GM21619 (cell line): ENCODE measurements at regions not wholly inside any gene's neighbourhood (a gene's known extent, or its start where the extent isn't known, plus 50 kb on each side); places are given as distances from the start of the nearest gene placed in this dataset.
"Not testable (repeated sequence)": the region's sequence is repeated elsewhere in the genome, so short reads cannot be mapped to it uniquely, and the experiment has no call there.

ENCODE experiments used
- ATAC-seq: cut with Tn5 transposase; IDR thresholded peaks from one replicate; pipeline ENCODE4 v1.9.1; 2021; ENCODE audit not compliant: unreplicated experiment

GRCh38 chr15:87753539-87753938 is 503.0 kb downstream of the NTRK3 start:
- no peak for ATAC-seq

DNA sequence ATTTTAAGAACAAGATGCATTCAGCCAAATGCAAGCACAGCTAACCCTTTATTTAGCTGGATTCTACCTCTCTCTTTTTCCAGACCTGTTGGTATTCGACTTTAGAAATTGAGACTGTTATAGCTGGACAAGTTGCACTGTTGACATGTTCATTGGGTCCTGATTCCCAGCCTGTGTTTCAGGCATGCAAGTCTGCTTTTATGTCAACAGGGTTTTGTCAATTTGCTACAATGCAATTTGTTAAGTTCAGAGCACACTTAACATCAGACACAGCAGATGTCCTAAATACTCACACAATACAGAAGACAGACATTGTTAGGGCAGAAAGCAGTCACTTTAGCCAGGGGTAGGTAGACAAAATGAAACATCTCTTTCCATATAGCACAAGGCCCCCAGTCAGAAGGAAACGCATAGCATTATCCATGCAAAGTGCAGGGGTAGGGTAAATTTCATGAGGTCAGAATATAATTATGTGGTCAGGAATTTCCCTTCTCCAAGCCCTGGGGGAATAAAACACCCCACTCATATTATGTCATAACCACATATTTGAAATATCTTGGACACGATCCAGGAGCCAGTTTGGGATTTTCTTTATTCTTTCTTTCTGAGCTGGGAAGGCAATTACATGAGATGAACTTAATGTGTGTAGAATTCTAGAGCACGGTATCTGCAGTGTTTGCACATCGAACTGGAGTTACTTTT is 504.1 kb downstream of the NTRK3 start:
- ATAC-seq, result no peak

- ATAC-seq, result no peak
Observed at GRCh38 chr15:87748483-87748882, 508.1 kb downstream of the NTRK3 start.

- no peak for ATAC-seq
Observed at GRCh38 chr15:87747087-87747486, 509.5 kb downstream of the NTRK3 start.

GRCh38 chr15:87746333-87746732 is 510.2 kb downstream of the NTRK3 start:
- no peak for ATAC-seq

DNA sequence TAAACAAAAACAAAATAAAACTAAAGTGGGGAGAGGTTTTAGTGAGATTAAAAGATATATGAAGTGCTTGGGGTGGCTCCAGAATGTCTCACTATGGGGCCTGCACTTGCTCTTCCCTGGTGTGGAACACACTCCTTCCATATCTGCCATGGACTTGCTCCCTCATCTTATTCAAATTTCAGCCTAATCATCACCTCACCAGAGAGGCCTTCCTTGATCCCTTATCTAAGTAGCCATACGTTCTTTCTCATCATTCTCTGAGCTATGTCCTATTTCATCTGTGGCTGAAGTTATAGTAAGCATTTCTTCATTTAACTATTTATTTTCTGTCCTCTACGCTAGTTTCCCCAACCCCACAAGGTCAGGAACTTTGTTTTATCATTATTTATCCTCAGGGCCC is 511.7 kb downstream of the NTRK3 start:
- no peak for ATAC-seq

- no peak for ATAC-seq
Observed at GRCh38 chr15:87743562-87743961, 513.0 kb downstream of the NTRK3 start.

- no peak for ATAC-seq
Observed at GRCh38 chr15:87741350-87741749, 515.2 kb downstream of the NTRK3 start.

- ATAC-seq, result no peak
Observed at GRCh38 chr15:87740655-87741344, 515.7 kb downstream of the NTRK3 start.

- no peak for ATAC-seq
Observed at GRCh38 chr15:87739866-87740265, 516.7 kb downstream of the NTRK3 start.

- no peak for ATAC-seq
Observed at GRCh38 chr15:87739081-87739480, 517.5 kb downstream of the NTRK3 start.

- not testable (repeated sequence) for ATAC-seq
Observed at GRCh38 chr15:87737460-87737859, 519.1 kb downstream of the NTRK3 start.

DNA sequence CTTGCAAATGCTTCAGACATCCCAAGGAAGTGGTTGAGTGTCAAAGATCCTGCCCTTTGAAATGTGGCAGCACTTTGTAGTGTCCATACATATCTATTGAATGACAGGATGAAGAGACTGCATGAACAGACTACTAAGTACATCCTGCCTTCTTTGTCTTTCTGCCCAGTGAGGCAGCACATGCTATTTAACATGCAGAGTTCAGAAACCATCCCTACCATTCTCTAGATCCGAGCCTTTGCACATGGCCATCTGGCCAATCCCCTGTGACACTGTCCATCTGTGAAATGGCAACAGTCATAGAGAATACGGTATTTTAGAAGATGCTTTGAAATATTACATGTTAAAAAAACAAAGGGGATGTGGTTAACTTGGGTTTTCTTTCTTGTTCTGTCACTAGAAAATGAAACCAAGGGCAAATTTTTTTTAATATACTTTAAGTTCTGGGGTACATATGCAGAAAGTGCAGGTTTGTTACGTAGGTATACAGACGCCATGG is 519.6 kb downstream of the NTRK3 start:
- ATAC-seq, result no peak

DNA sequence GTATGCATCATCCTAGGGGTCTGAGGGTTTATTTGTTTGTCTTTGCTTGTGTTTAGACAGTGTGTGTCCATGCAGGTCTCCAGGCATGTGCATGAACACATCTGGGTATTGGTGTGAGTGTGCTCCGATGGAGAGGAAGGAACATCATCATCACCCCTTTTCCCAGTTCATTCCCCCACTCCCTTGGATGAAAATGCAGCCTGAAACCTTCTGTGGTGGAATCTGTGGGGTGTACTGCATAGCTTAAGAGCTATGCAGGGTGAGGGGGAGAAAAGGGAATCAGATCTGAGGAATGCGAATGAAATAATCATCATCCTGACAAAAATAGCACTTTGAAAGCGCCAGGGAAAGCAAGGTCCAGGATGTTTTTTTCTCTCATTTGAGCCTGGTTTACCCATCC is 520.1 kb downstream of the NTRK3 start:
- no peak for ATAC-seq

GRCh38 chr15:87735522-87735921 is 521.0 kb downstream of the NTRK3 start:
- no peak for ATAC-seq

DNA sequence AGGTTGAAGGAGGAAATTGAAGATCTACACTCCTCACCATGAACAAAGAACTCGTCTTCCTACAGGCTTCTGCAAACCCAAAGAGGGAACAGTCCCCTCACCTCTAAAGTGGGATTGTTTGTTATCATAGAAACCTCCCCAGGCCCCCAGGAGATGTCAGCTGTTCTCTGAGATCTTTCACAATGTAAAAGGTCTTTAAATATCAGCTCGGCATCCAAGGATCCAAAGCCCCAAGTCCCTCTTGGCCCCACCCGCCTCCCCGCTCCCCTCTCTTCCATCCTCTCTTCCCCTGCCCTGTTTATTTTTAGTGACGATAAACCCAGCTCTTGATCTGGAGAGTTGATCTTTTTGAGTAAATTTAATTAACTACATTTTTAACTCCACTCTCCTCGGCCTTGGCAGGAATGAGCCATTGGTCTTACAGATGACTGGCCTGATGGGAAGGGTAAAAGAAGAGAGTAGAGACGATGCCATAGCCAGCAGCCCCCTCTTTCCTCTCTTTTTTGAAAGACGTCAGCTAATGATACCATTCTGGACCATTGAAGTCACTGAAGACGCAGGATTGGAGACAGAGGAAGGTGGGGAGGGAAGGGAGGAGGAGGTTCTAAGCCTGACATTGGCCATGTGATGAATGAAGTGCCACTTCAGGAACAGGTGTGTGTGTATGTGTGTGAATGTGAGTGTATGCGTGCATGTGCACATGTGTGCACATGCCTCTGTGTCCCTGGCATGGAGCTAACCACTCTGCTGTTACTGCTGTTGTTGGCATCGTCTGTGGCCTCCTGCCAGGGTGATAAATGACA is 521.8 kb downstream of the NTRK3 start:
- no peak for ATAC-seq

DNA sequence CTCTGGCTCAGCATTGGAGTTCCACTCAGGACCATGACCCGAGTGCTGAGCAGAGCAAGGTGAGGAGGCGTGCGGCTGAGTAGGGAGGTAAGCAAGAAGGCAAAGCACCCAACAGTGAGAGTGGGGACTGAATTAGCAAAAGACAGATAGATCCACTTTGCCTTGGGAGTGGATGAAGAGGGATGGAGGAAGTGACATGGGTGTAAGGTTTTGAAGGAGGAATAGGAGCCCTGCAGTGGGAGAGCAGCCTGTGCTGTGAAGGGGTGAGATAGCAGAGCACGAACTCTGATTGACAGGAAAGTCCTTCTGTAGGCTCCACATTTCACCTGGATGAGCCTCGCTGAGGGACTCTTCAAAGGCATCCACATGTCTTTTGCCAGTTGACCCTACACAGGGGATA is 522.6 kb downstream of the NTRK3 start:
- ATAC-seq, result no peak

DNA sequence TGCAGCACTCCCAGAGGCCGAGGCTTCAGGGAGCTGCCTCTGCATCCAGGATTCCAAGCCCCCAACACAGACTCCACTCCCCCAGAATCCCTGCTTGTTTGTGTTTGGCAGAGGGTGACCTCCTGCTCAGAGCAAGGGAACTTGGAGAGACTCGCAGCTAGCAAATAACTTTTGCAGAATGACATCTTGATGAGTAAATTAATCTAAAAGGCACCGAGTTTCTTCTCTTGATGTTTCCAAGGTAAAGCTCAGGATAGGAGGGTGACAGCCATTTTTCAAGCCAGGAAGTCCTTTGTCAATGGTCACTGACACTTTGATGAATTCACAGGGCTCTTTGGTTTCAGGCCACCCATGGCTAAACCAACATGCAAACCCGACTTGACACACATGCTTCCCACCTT is 523.0 kb downstream of the NTRK3 start:
- ATAC-seq, result no peak

DNA sequence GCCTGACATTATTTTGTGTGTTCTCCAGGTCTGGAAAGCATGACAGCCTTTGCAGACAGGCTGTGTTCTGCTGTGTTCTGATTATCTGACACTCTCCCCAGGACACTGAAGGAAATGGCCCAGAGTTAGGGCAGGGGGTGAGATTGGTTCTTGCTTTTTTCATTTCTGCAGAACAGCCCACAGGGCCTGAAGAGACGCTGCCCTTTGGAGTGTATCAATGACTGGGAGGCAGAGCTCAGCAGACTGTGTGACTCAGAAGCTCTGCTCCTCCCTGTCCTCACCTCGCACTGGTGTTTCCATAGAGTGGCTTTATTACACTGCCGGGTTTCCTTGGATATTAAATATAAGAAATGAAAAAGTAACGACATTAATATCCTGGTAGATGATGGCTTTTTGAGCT is 523.6 kb downstream of the NTRK3 start:
- ATAC-seq, result no peak

DNA sequence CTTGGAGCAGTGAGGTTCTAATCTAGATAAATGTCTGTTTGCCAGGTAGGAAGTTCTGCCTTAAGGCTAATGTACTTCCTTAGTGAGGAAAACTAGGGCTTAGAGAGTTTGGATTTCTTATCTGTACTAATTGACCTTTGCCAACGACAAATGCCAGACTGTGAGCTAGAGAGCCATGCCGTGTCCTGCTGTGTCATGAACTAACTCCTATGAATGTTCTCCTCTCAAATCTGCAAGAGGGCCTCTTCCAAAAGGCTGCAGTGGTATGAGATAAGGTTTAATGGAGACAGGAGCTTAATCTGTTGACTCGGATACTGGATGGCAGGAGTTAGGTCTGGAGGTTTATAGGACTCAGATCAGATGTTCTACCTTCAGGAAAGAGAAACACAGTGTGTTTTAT is 524.9 kb downstream of the NTRK3 start:
- no peak for ATAC-seq

DNA sequence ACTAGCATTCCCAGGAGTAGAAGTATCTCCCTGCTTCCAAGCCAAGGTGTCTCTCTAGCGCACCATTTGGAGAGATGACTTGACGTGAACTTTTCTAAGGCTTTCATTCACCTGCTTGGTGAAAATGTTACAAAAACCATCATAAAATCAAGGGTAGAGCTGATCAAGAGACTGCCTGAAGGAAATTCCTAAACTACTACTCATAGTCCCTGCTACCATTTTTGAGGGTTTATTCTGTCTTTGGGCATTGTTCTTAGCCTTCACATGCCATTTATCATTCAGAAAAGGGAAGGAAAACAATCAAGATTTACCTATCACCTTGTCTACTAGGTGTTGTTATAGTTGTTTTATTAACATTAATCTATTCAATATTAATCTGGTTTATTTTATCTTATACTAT is 525.8 kb downstream of the NTRK3 start:
- no peak for ATAC-seq

DNA sequence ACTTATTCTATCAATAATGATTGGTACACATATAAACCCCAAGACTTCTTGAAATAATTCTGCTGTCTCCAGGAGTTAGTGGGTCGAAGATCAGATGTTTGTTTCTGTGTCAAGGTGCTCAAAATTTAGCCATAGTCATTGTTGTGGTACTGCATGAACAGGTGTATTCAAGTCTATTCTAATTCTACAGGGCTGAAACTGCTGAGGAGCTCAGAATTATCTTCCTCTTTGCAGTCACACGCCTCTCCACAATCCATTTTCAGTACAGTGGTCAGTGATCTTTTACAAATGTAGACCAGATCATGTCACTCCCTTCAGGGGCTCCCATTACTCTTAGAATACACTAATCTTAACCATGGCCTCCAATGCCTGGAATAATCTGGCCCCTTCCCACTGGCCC is 527.5 kb downstream of the NTRK3 start:
- ATAC-seq, result no peak
